Lung (tissue), 11 donors: ENCODE measurements at regions not wholly inside any gene's neighbourhood (a gene's known extent, or its start where the extent isn't known, plus 50 kb on each side); places are given as distances from the start of the nearest gene placed in this dataset.
"Not testable (repeated sequence)": the region's sequence is repeated elsewhere in the genome, so short reads cannot be mapped to it uniquely, and the experiment has no call there.

Source experiments
- ATAC-seq: fragments of 200-7000 bp; cut with Tn5 transposase; one replicate; pipeline ENCODE4 v1.9.1; 2020; ENCODE audit warnings: moderate number of reproducible peaks; ENCODE audit not compliant: insufficient read depth, low FRiP score
- DNase-seq, 3 donors: peaks; one replicate each; pipeline ENCODE4 v3.0.0-alpha.2; 2013 to 2017
- H3K27ac ChIP-seq, 2 donors: one replicate each; pipeline ENCODE4 v1.5.1; 2013; ENCODE audit warnings: mild to moderate bottlenecking in 2 of 2, moderate library complexity in 2 of 2, control low read depth in 1 of 2, inconsistent platforms in 1 of 2, low read depth in 1 of 2, low read length in 1 of 2
- H3K27me3 ChIP-seq, 3 donors: one replicate each; pipeline ENCODE4 v1.5.1; 2013; ENCODE audit warnings: low read length in 2 of 3; ENCODE audit not compliant: control insufficient read depth in 3 of 3, insufficient read depth in 3 of 3
- H3K36me3 ChIP-seq, 4 donors: one replicate each; pipeline ENCODE4 v1.5.1; 2013; ENCODE audit warnings: low read length in 4 of 4, mild to moderate bottlenecking in 1 of 4, moderate library complexity in 1 of 4; ENCODE audit not compliant: control insufficient read depth in 4 of 4, insufficient read depth in 4 of 4
- H3K4me1 ChIP-seq, 5 donors: one replicate each; pipeline ENCODE4 v1.5.1; 2013; ENCODE audit warnings: low read length in 5 of 5, mild to moderate bottlenecking in 2 of 5, moderate library complexity in 1 of 5; ENCODE audit not compliant: control insufficient read depth in 5 of 5, insufficient read depth in 5 of 5
- H3K4me3 ChIP-seq: one replicate; pipeline ENCODE4 v1.5.1; 2013; ENCODE audit warnings: mild to moderate bottlenecking, control low read depth, moderate library complexity
- H3K9ac ChIP-seq, 2 donors: one replicate each; pipeline ENCODE4 v1.5.1; 2013; ENCODE audit warnings: low read length in 2 of 2, control low read depth in 1 of 2; ENCODE audit not compliant: insufficient read depth in 1 of 2
- H3K9me3 ChIP-seq, 4 donors: one replicate each; pipeline ENCODE4 v1.5.1; 2013; ENCODE audit warnings: low read length in 3 of 4, mild to moderate bottlenecking in 1 of 4, moderate library complexity in 1 of 4; ENCODE audit not compliant: control insufficient read depth in 4 of 4, insufficient read depth in 3 of 4
- WGBS, 2 donors: extraction: QIAGEN DNeasy Blood & Tissue Kit; methylation state at CpG; one replicate each; pipeline ENCODE4 v1.1.7; 2013; 5-methylcytosine and 5-hydroxymethylcytosine counted together
- TF ChIP-seq, protein P1 (sequence below): IDR thresholded peaks from 2 replicates; pipeline ENCODE4 v1.5.1; 2012; ENCODE audit warnings: mild to moderate bottlenecking; ENCODE audit errors: control extremely low read depth, extremely low read depth
- donor health status: control.
- donor health status: control.
- donor health status: Bipolar disorder and iron deficiency.
- donor health status: healthy.
- donor health status: DM: yes; HTN: yes; CAD: no.

DNA sequence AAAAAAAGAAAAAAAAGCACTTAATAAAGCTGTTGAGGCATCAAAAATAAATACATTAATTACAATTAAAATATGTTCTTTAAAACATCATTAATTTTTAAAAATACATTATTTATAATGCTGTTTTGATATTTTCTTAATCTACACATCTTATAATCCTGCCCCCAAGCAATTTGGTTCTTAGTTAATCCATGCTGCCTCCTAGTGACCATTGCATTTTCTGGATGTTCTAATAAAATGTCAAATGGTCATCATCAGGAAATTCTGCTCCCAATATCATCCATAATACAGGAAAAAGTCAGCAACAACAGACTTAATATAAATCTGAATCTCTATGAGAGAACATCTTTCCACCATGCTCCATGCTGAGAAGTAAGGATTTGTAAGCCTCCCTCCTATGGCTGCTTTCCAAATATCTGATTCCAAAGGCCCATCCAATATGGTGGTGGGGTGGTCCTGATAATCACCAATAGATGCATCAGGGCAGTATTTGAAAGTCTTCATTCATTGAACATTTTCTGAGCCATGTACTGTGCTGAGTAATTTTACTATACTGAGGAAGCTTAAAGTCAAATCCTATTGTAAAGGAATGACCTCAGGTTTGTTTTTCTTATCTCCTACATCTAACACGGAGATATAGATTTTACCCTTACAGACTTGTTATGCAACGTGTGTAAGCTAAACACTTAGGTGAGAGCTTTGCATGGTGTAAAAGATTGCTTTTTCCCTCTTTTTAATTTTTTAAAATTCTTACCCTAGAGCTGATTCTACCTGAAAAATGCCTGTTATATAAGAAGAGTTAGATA, 124.7 kb upstream of the BMAL1 start:
- Histone ChIP-seq H3K4me1 (no peaks in the 10 kb centered on the region), H3K36me3 (no peaks in the 10 kb centered on the region), H3K9me3 (no peaks in the 10 kb centered on the region), H3K27ac (no peak overlapping the region), H3K9ac (no peak overlapping the region), H3K4me3 (no peak overlapping the region), H3K27me3 (no peaks in the 10 kb centered on the region)
- TF ChIP-seq, protein P1, sequence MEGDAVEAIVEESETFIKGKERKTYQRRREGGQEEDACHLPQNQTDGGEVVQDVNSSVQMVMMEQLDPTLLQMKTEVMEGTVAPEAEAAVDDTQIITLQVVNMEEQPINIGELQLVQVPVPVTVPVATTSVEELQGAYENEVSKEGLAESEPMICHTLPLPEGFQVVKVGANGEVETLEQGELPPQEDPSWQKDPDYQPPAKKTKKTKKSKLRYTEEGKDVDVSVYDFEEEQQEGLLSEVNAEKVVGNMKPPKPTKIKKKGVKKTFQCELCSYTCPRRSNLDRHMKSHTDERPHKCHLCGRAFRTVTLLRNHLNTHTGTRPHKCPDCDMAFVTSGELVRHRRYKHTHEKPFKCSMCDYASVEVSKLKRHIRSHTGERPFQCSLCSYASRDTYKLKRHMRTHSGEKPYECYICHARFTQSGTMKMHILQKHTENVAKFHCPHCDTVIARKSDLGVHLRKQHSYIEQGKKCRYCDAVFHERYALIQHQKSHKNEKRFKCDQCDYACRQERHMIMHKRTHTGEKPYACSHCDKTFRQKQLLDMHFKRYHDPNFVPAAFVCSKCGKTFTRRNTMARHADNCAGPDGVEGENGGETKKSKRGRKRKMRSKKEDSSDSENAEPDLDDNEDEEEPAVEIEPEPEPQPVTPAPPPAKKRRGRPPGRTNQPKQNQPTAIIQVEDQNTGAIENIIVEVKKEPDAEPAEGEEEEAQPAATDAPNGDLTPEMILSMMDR, result peak; percentile 8
- 36 to 55% methylated on average over 2 of the region's 2 CpGs for WGBS, 2 donors
- no peak for ATAC-seq
- DNase-seq, result peak in 2 of 3 donors; percentile 27 to 39

DNA sequence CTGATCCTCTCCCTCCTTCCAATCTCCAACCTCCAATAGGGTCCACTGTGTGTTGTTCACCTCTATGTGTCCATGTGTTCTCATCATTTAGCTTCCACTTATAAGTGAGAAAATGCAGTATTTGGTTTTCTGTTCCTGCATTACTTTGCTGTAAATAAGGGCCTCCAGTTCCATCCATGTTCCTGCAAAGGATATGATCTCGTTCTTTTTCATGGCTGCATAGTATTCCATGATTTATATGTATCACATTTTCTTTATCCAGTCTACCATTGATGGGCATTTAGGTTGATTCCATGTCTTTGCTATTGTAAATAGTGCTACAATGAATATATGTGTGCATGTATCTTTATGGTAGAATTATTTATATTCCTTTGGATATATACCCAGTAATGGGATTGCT, 123.2 kb upstream of the BMAL1 start:
- not testable (repeated sequence) for H3K36me3 ChIP-seq, ATAC-seq, H3K27ac ChIP-seq, H3K27me3 ChIP-seq, H3K9me3 ChIP-seq, H3K4me1 ChIP-seq, DNase-seq, H3K9ac ChIP-seq, H3K4me3 ChIP-seq
- 85 to 91% methylated on average over 1 of the region's 1 CpG for WGBS, 2 donors

DNA sequence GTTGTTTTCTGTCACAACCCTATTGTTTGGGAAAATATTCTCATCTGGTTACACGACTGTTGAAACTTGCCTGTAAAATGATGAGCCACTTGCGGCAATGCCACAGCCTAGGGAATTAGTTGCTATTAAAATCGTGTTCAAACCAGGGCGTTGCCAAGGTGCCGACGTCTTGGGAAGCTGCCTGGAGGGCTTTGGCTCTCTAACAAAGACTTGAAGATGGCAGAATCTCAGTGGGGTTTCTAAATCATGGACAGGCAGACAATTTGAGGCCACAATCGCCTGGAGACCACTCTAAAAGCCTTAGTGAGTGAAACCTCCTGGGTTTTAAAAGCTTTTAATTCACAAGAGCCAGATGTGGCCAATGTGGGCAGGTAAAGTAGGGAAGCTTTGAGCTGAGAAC, 117.2 kb upstream of the BMAL1 start:
- DNase-seq, result no peak
- TF ChIP-seq, protein P1, result no peak
- Histone ChIP-seq H3K9ac (no peak overlapping the region), H3K9me3 (no peaks in the 10 kb centered on the region), H3K4me1 (no peaks in the 10 kb centered on the region), H3K27ac (no peak overlapping the region), H3K27me3 (no peaks in the 10 kb centered on the region), H3K36me3 (no peaks in the 10 kb centered on the region), H3K4me3 (no peak overlapping the region)
- no peak for ATAC-seq
- 75 to 86% methylated on average over 7 of the region's 7 CpGs for WGBS, 2 donors

DNA sequence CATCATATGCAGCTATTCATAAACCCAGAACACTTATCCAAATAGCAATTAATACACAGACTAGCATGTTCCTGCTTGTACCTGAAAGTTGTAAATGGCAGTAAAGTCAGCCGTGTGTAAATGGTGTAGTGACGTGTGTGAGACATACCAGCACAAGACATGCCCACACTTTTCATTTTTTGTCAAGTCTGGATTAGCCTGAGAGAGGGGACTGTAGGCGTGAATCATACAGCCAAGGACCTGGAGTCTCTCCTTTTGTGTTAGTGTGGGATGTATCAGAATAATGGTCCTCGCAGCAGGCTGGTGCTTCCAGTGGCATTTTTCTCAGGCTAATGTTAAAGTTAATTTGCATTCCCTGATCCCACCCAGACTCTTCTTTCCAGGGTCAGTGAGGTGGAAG, 116.8 kb upstream of the BMAL1 start:
- ATAC-seq (no peak), DNase-seq (no peak)
- Histone ChIP-seq H3K4me3 (no peak overlapping the region), H3K27ac (no peak overlapping the region), H3K9ac (no peak overlapping the region), H3K36me3 (no peaks in the 10 kb centered on the region), H3K27me3 (no peaks in the 10 kb centered on the region), H3K9me3 (no peaks in the 10 kb centered on the region), H3K4me1 (no peaks in the 10 kb centered on the region)
- TF ChIP-seq, protein P1, result no peak
- 74 to 82% methylated on average over 4 of the region's 4 CpGs for WGBS, 2 donors
